GM19238 (cell line): ENCODE measurements at regions not wholly inside any gene's neighbourhood (a gene's known extent, or its start where the extent isn't known, plus 50 kb on each side); places are given as distances from the start of the nearest gene placed in this dataset.

Experiments used
- DNase-seq: peaks from one replicate; pipeline ENCODE4 v3.0.0; 2011; ENCODE audit warnings: low spot score; ENCODE audit not compliant: insufficient read length

DNA sequence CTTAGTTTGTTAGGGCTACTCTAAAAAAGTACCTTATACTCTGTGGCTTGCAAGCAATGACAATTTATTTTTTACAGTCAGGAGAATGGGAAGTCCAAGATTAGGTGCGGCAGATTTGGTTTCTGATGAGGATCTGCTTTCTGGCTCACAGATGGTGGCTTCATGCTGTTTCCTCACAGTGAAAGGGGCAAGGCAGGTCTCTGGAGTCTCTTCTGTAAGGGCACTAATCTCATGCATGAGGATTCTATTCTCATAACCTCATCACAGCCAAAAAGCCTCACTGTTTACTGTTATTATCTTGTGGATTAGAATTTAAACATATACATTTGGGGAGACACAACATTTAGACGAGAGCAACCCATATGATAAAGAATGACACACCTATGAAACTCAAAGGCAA, 1957.4 kb upstream of the SEL1L start:
- no peak for DNase-seq

DNA sequence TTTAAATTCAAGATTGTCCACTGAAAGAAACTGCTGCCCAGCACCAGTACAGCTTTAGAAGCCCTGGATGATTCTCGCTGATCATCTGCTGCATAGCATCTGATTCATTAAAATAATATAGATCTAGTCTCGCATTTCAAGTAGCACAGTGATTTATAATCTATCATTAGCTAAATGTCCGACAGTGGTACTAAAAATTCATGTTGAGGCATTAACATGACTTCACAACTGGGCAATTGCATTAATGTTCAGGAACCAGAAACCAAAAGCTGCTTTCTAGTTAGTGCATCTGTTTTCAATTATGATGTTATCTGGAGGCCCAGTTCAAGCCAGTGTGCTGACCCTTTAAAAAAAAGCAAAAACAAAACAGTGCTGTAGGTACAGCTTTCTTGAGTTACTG, 1987.2 kb upstream of the SEL1L start:
- DNase-seq = no peak

DNA sequence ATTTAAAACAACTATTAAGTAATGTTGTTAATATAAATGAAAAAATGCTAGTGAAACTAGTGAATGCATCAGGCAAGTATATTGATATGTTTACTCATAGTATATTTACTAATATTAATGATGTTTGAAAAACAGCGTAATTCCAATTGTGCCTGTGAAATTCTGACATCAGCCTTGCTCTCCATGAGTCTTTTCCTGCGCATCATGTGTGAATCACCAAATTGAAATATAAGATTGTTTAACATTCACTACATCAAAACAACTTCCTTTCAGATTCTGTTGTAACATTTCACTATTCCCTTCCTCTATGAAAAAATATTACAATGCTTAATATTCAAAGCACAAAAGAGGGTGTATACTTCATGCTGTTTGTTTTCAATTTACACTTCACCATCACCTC, 1995.9 kb upstream of the SEL1L start:
- no peak for DNase-seq

DNA sequence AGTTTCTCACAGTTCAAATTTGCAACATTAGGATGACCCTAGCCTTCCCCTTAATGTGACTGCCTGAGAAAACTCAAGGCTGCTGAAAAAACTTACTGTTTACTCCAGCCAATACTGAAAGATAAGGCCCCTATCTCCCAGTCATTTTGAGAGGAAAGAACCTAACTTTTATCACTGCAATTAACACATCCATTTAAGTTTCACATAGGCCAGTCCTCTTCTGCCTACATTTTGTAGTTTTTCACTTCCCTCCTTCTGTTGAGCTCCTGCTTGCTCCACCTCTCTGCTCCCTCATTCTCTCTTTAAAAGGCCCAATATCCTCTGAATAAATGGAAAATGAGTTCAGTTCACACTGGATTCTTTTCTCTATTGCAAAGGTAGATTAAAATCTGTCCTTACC, 1996.2 kb upstream of the FLRT2 start:
- no peak for DNase-seq

DNA sequence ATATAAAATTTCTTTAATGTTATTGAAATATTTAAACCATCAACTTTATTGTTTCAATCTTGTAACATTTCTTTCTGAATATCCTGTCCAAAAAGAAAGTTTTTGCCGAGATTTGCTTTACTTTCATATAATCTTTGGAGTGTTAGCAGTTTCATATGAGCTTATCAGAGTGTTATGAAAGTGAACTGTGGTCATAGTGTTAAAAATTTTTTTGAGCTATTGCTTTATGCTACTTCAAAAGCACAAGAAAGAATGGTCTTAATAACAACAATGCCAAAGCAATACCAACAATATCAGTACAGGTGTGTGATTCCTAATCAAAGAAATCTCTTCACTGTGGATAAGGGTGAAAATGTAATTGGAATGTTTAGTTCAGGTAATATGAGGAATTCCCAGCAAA, 1994.9 kb upstream of the FLRT2 start:
- no peak for DNase-seq

DNA sequence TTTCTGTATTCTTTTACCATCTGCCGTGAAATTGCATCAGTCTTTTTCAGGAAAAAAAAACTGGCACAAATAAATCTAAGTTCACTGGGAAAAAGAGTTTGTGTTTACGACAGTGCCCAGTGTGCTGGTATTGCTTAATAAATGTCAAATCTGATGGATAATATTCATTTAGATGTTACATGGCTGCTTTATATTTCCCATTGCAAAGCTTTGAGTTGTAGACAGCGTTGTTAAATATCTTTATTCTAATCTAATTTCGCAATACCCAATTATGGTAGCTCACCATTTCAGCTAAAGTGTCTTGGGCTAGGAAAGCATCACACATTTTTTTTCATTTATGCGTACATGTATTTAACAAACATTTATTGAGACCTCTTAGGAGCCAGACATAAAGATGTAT, 1994.5 kb upstream of the FLRT2 start:
- DNase-seq = no peak

DNA sequence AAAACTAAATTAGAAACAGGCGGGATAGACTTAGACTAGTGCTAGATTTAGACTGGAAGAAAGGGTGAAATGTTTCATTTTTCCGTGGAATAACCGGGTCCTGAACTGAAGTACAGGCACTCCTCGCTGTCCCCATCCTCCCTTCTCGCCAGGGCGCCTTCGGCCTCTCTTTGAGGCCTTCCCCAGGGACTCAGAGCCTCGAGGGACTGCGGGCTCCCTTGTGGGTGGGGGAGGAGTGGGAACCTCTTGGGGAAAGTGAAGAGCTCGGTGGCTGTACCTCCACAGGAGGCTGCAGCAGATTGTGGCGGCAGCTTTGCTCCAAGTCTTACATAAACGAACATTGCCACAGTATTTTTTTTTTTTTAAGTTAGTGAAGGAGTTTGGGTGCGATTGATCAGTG, 1988.8 kb upstream of the FLRT2 start:
- no peak for DNase-seq

DNA sequence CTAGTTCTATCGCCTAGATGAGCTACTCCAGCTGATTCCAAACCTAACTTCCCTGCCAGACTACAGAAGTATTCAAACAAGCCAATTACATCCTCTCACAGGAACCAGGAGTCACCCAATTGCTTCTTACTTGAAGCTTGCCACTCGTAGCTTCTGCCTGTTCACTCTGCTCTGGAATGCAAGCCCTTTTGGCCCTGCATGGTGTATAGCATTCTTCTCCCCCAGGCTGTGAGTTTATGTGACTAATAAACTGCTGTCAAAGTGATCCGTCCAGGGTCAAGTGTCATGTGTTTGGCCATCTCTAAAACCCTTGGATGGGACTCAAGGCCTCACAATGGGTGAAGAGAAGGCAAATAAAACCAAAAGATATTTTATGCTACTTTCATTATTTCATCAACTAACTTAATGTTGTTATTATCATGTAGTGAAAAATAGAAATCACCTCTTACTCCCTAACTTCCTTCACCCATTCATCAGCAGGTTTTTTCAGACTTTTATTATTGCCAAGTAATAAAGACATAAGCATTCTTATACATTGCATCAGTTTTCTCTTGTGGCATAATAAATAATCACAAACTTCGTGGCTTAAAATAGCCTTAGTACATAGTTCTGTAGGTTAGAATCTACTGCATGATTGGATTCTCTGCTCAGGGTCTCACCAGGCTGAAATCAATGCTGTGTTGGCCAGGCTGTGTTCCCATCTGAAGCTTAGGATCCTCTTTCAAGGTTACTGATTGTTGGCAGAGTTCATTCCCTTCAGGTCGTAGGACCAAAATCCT, 1981.7 kb upstream of the FLRT2 start:
- DNase-seq = no peak

DNA sequence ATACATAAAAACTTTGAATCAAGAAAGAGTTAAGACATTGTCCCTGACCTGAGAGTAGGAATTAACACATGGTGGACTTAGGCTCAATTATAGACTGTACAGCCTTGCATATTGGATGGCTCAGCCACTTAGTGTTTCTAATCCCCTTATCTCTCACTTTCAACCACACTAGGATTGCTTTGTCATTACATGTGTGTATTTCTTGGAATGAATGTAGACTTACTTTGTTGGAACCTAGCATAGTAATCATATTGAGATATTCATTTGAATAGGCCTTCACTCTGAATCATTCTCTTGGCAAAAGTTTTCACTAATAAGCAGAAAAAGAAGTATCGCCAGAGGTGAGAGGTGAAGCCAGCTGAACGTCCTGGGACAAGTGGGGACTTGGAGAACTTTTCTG, 1973.9 kb upstream of the FLRT2 start:
- DNase-seq = no peak

DNA sequence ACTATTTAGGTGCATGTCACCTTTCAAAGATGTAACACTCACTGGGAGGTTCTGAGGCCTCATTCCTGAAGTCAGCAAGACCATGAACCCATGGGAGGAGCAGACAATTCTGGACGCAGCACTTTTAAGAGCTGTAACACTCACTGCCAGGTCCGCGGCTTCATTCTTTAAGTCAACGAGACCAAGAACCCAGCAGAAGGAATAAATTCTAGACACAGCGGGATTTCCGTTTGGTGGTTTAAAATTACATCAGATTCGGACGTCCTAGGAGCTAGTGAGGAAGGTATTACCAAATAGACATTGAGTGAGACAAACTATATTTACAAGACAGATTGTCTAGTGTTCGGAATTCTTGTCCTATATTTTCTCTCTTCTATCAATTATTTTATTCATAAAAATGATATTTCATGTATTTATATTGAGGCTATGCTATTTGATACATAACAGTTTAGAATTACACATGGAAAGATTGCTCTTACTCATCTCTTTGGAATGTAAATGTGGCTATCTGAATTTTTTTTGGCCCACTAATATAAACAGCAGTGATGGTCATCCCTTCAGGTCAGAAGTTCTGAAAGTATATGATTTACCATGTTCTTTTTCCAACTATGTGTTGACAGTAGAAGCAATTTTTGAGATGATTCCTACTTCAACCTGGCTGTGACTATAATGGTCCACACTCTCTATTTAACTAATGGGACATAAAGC, 1973.0 kb upstream of the FLRT2 start:
- no peak for DNase-seq

DNA sequence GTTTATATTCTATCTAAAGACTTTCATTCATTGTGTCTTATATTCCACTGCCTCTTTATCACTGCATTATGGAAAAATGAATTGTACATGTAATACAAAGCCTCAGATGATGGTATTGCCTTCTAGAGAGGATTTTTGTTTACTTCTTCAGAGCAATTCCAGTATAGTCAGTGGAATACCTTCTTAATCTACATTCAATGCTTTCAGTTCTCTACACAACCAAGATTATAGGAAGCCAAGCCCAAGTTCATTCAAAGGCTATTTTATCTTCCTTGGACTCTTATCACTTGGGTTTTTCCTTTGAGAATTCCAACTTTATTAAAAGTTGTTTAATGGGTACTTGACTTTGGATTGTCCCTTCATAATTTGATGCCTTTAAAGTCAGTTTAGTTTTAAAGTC, 1971.0 kb upstream of the FLRT2 start:
- no peak for DNase-seq

DNA sequence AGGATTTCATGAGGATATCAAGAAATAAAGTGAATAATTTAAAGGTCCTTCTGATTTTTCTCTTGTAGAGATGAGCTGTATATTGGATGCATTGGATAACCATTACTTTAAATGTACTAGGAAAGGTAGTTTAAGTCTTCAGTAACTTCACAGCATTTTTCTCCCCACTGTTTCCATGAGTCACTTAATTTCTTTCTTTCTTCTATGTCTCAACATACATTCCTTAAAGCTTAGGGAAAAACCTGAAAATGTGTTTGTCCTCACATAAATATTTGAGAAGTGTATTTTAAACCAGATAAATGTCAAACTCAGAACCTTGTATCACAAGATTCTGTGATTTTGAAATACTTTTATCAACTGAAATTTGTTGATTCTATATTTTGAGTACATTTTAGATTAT, 1970.2 kb upstream of the FLRT2 start:
- DNase-seq = no peak

DNA sequence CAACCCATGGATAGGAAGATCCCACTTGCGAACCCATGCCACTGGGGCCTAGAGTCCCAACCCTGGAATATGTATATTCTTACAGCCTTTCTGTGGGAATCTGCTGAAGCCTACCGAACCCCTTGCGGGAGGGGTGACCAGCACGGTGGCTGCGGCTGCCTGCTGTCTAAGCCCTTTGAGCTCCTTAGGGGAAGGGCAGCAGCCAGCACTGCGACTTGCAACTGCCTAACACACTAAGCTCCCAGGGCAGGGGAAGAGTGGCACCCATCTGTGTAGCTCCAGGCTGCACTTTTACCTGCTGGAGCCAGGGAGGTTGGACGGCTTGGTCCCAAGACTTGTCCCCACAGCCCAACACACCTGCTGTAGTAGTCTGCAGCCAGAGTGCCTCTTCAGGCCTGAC, 1968.7 kb upstream of the FLRT2 start:
- no peak for DNase-seq

DNA sequence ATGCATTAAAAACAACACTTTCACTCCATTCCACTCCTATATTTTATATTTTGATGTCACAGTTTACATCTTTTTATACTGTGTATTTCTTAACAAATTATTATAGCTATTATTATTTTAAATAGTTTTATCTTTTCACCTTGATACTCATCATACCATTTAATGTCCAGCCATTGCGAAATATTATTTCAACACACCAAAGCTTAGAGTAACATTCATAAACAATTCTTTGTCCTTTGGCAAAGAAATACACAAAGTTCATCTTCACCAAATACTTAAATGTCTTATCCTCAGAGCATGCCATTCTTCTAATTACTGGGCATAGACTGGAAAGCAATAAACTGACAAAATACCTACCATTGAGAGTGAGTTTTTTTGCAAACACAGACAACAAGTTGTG, 1963.4 kb upstream of the FLRT2 start:
- no peak for DNase-seq

DNA sequence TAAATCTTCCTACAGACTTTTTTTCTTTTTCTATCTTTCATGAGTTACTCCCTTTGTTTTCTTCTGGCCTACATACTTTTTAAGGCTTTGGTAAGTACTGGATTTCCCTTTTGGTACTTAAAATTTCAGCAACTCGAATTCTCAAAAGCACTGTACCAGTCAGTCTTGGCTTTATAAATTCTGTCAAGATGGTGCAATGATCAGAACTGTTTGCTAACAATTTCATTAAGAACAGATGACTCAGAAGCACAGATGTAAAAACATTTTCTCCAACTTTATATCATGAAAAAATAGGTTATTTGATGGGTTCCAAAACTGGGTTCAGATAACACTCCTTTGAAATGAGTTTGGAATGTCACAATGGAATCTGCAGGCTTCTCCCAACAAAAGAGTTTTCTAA, 1961.8 kb upstream of the FLRT2 start:
- DNase-seq = no peak

DNA sequence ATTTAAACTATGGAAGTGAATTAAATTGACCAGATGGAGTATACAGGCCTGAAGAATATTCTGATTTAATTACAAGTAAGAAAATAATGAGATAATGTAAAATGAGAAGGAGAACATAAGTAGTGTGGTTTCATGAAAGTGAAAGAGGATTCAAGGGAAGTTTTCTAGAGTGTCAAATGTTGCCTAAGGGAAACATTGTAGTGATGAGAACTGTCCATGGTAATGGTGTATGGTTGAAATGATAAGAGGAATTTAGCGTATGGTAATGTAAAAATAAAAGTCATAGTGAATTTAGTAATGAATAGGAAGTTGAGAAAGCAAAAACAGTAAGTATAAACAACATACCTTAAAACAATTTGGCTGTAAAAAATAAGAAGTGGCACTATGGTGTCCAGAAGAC, 1954.6 kb upstream of the FLRT2 start:
- DNase-seq = no peak

DNA sequence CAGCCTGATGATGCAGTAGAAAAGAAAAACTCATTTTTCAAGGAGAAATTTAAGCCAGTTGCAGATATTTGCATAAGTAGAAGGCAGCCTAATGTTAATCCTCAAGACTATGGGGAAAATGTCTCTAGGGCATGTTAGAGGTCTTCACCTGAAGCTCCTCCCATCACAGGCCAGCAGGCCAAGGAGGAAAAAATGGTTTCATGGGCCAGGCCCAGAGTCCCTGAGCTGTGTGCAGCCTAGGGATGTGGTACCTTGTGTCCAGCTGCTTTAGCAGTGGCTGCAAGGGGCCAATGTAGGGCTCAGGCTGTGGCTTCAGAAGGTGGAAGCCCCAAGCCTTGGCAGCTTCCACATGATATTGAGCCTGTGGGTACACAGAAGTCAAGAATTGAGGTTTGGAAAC, 1946.7 kb upstream of the FLRT2 start:
- no peak for DNase-seq

DNA sequence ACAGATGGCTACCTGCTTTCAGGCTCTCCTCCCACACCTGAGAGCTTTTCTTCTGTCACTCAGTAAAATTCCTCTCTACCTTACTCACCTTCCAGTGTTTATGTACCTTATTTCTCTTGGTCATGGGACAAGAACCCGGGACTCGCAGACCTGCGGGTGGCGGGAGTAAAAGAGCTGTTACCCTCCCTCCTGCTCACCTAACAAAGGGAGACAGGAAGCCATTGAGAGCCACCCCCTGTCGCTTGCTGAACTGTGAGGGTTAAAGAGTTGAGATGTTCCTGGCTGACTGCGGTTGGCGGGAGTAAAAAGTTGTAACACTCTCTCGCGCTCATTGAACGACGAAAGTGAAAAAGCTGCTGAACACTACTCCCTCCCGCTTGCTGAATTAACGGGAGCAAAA, 1935.1 kb upstream of the FLRT2 start:
- no peak for DNase-seq

DNA sequence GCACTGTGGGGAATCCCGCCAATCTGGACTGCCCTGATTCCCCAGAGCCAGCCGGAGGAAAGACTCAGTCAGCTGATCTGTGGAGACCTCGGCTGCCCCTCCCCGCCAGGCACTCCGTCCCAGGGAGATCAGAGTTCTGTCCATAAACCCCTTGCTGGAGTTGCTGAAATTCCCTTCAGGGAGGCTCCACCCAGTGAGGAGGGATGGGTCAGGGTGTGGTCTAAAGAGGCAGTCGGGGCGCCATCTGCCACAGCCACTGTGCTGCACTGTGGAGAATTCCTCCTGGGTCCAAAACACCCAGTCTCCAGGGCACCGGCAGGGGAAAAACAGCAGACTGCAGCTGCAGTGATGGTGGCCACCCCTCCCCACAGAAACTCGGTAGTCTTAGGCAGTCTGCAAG, 1922.3 kb upstream of the FLRT2 start:
- no peak for DNase-seq

DNA sequence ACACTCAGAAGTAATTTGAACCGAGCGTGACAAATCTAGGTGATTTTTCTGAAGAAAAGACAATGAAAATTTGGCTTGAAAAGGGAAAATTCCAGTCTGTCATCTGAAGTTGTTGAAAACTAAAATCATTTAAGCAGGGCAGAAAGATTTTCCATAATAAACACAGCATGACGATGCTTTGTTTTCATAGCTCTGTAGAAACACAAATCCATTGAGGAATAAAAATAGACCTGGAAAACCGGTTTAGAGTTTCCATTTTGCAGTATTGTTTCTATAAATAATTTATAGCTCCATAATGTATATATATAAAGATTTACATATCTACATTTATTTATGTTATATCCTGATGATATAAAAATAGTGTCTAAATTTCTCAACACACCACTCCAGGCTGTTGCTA, 1918.5 kb upstream of the FLRT2 start:
- DNase-seq = no peak

DNA sequence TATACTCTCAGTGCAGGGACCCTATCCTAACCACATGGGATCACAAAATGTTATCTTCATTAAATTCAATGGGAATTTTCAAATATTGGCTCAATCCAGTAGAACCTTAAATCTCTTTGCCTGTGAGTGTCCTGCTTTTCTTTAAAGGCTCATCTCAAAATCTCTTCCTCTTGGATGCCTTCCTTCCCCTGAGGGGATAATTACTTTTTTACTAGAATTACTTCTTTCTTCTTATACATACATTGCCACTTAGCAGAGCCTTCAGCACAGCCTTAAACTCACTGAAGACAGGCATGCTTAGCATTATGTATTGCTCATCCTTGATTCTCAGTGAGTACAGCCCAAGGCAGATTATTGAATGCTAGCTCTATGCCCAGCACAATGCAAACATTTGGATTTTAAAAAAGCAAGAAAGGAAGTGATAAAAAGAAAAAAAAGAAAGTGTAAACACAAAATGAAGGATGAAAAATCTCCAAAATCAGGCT, 1918.0 kb upstream of the FLRT2 start:
- no peak for DNase-seq

DNA sequence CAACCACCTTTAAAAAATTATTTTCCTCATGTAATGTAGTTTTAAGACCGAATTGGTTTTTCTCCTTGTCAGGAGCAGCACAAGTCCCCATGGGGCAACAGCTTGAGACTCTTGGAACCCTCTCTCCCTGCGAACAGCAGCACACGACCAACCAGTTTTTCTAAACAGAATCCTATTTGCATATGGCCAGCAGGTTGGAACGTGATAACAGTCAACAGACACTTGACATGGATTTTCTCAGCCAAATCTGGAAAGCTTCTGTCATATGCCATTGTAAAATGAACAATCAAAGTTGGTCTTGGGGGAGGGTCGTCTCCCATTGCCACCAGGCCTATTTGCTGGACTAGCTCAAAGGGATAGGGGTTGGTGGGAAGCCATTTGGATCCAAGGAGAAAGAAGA, 1915.0 kb upstream of the FLRT2 start:
- no peak for DNase-seq

DNA sequence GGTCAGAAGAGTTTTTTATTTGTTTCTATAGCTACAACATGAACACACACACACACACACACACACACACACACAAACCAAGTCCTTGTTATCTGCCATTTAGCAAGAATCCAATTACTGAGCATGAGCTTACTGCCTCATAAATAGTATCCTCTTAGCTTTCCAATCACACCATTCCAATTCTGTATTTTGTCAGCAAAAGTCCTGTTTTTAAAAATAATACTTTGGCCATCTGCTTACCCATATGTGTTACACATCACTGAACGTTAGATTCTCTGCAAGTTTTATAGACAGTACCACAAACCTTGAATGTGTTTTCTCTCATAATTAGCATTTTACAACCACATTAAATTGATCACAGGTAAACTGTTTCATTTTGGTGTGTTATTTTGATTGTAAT, 1905.4 kb upstream of the FLRT2 start:
- DNase-seq = no peak
